HK-2 (cell line): ENCODE measurements at regions not wholly inside any gene's neighbourhood (a gene's known extent, or its start where the extent isn't known, plus 50 kb on each side); places are given as distances from the start of the nearest gene placed in this dataset.
"Not testable (repeated sequence)": the region's sequence is repeated elsewhere in the genome, so short reads cannot be mapped to it uniquely, and the experiment has no call there.

ENCODE experiments used
- DNase-seq: peaks from one replicate; pipeline ENCODE4 v3.0.0-alpha.2; 2018; ENCODE audit not compliant: unreplicated experiment

DNA sequence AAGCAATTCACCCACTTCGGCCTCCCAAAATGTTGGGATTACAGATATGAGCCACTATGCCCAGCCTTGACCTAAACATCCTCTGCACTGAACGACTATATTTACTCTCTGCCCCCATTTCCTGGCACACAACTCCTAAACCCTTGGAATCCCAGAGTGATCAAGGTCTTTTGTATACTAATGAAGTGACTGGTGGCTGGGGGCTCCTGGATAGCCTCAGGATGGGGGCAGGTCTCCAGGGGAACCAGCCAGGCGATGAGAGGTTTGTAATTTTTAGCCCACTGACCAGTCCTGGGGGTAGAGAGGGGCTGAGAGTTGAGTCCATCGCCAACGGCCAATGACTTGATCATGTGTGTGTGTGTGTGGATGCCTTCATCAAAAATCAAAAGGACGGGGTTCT is 71.1 kb downstream of the FAM50B start:
- no peak for DNase-seq

DNA sequence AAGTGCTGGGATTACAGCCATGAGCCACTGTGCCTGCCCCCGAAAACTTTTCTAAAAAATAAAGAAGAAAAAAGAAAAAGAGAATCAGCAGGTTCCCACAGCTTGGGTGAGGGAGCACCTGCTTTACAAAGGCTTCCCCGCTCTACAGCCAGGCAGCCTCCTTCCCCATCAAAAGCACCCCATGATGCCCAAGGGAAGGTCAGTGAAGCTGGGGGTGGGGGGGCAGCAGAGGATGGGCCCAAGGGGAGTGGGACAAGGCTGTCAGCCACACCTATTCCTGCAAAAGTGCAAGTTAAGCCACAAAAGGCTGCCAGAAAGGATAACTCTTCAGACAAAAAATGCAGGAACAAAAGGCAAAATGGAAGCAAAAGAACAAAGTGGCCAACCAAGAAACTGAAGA is 72.5 kb downstream of the FAM50B start:
- DNase-seq, result no peak

DNA sequence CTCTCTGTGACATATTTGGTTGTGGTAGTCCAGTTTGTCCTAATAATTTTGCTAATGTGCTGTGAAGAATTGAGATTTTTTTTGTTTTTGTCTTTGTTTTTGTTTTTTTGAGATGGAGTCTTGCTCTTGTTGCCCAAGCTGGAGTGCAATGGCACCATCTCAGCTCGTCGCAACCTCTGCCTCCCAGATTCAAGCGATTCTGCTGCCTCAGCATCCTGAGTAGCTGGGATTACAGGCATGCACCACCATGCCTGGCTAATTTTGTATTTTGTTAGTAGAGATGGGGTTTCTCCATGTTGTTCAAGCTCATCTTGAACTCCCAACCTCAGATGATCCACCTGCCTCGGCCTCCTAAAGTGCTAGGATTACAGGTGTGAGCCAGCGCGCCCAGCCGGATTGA is 73.4 kb downstream of the FAM50B start:
- DNase-seq, result not testable (repeated sequence)

DNA sequence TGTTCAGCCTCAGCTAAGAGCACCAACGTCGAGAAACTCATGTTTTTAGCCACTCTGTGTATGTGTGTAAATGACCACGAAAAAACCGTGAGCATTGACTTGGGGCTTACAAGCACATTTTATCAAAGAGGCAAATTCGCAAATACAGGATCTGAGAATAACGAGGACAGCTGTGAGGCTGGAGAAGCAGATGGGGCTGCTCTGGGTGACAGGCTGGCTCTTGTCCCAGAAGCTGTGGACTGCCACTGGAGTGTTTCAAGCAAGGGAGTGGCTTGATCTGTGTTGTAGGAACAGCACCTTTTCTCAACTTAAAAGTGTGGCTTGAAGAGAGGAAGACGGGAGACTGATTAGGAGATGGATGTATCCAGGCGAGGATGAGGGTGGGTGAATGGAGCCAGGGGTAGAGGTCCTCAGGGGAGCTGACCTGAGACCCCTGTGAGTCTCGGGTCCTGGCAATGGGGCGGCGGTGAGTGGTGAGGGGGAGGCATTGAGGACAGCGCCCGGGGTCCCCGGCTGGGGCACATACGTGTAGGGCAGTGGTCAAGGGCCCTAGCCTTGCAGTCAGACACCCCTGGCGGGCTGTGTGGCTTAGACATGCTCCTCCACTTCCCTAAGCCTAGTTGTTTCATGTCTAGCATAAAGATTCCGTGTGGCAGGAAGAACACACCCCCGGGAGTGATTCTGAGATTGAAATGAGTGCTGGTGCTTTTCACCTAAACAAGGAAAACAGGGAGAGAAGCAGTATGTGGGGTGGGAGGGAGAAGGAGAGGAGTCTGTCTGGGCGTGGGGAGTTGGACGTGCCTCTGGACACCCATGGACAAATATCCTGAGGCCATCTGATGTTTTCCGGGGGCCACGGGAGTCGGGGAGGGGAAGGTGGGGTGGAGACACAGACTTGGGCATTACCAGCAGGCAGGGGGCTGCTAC is 76.3 kb downstream of the FAM50B start:
- DNase-seq, result not testable (repeated sequence)

GRCh38 chr6:3926150-3926482 is 76.9 kb downstream of the FAM50B start:
- no peak for DNase-seq

DNA sequence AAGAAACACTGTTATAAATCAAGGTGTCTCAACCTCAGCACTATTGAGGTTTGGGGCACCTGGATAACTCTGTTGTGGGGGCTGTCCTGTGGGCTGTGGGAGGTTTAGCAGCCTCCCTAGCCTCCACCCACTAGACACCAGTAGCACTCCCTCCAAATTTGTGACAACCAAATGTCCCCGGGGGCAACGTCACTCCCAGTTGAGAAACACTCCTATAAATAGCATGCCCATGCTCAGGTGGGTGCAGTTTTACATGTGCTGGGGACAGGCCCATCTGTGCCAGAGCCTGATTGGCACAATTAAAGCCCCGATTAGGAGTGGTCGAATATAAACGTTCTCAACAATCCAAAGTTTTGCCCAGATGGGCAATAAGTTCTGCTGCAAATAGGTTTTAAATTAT is 78.9 kb downstream of the FAM50B start:
- DNase-seq, result no peak

GRCh38 chr6:3929281-3929798 is 80.2 kb downstream of the FAM50B start:
- no peak for DNase-seq

DNA sequence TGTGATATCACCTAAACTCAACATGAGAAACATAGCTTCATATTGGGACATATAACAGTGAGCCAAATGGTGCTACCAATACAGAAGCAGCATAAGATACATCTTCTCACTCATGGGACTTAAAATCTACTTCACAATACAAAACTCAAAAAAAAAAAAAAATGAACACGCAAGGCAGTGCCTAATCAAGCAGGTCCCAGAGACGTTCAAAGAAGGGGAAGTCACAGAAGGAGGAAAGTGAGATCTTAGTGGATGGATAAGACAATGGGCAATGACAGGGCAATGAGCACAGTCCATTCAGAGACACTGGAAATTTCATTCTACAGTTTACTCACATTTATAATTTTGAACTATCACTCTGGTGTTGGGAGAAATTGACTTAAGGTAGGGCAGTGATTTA is 88.3 kb downstream of the FAM50B start:
- DNase-seq, result no peak

DNA sequence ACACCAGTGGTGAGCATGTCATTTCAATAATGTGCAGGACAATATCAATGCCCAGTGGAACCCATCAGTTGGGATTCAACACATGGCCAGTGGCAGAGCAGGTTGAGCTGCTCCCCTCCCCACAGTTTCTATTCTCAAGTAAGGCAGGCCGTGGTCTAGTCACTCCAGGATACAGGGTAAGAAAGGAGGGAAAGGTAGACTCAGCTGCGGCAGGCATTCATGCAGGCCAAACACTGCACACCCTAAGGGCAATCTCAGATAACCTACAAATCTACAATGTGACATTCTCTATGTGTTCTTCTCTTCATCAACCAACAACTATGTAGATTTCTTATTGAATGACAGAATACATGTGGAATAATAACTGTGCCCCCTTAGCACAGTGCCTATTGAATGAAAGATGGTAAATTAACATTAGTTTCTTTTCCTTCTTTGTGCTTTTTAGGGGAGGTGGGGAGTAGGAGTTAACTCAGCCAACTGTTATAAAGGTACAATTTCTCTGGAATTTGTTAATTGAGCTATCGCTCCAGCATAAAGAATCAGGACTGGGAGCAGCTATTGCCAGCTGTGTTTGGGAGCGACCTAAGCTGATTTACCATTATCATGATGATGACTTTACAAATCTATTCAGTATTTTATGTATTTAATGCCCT is 89.7 kb downstream of the FAM50B start:
- DNase-seq, result no peak

GRCh38 chr6:3939368-3939958 is 90.3 kb downstream of the FAM50B start:
- DNase-seq, result no peak

- no peak for DNase-seq
Observed at GRCh38 chr6:3939964-3940363, 90.8 kb downstream of the FAM50B start.

DNA sequence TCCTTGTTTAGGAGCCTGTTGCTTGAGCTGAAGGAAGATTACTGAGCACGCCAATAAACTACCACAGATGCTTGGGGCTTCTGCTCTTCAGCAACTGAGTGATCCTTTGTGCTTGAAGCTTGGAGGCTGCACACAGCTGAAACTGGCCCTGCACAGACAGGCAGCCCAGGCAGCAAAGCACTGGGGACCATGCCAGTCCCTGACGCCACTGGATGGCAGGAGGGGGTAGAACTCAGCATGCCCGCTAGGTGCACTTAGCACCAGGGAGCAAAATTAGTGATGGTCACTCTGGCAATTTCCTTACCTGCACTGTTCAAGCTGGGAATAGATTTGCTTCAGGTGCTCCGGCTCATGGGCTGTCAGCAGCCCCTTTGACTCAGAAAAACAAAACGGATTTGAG is 91.5 kb downstream of the FAM50B start:
- DNase-seq, result no peak

- DNase-seq, result no peak
Observed at GRCh38 chr6:3943331-3943765, 94.2 kb downstream of the FAM50B start.

- DNase-seq, result no peak
Observed at GRCh38 chr6:3944246-3944645, 95.1 kb downstream of the FAM50B start.

GRCh38 chr6:3946778-3947177 is 97.6 kb downstream of the FAM50B start:
- DNase-seq, result no peak

GRCh38 chr6:3948866-3949265 is 99.7 kb downstream of the FAM50B start:
- DNase-seq, result no peak

GRCh38 chr6:3949521-3949920 is 100.3 kb downstream of the FAM50B start:
- DNase-seq, result no peak

DNA sequence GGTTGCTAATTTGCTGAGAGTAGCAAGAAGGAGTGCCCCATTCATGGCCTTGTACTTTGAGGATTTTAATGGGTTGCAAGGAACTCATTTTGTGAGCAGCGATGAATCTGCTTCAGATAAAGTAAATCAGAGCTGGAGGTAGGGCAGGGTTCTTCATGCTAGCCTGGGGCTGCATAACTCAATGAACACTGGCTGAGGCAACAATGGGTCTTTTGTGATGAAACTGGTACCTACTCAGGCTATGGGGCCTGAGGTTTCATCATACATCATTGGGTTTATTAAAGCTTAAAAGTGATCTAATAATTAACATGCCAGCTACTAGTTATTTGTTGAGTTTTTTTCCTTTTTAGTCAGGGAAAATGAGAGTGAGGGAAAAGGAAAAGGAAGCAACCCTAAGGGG is 106.9 kb downstream of the FAM50B start:
- DNase-seq, result no peak

- DNase-seq, result no peak
Observed at GRCh38 chr6:3957321-3957720, 108.1 kb downstream of the FAM50B start.

DNA sequence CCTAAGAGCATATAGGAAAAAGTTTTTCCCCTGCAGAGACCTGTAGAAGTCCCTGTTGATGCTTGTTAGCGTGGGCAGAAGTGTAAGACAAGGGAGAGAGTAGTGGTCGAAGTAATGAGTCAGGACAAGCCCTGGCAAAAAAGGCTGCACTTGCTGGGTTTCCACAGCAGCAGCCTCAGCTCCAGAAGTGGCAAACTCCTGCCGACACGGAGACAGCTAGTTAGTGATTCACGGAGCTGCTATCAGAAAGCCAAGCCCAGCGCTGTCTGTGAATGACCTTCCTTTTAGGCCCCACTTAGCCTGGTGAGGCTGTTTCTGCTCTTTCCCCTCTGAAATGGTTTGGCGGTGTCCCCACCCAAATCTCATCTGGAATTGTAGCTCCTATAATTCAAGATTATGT is 109.1 kb downstream of the FAM50B start:
- DNase-seq, result no peak

GRCh38 chr6:3959385-3959784 is 110.2 kb downstream of the FAM50B start:
- no peak for DNase-seq

DNA sequence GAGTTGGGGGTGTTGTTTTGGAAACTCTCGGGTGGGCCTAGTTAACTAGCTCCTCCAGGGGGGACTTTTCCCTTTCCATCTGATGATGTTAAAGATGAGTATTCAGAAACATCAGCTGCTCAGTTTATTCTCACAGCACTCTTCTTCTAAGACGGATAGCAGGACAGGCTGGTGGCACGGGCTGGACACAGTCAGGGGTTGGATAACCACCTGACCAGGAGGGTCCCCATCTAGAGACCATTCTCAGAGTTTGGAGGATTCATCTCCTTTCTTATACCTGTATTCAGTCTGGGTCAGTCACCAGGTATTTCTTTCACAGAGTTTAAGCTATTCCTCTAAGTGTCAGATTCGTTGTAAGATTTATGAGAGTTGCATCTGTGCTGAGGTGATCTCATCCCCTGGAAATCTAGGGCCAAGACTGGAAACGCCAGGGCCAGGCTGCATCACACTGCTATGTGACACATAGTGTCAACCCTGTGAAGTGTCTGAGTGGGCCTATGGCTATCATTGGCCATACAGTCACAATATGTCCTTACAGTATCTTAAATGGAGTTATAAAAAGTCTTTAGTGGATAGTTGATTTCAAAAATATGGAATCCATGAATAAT is 111.7 kb downstream of the FAM50B start:
- DNase-seq, result no peak
